ENCODE measurements at regions not wholly inside any gene's neighbourhood (a gene's known extent, or its start where the extent isn't known, plus 50 kb on each side); places are given as distances from the start of the nearest gene placed in this dataset.
A peak's percentile ranks its signal among the peaks of the same experiment; 100 is the strongest.

DNA sequence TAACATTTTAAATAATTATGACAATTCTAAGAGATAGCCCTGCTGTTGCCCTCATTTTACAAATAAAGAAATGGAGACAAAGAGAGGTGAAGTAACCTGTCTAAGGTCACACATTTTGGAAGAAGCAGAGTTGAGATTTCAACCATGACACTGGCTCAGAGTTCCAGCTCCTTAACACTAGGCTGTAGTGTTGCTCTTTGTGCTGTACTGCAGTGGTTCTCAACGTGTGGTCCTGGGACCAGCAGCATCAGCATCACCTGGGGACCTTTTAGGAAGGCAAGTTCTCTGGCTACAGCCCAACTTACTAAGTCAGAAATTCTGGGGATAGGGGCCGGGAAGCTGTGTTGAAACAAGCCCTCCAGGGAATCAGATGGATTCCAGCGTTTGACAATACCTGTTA lies 62.4 kb upstream of the FERMT1 start:
- DNase-seq (ENCODE audit: low read depth, low spot score) = no peak
- ChIA-PET POLR2A (no interaction called here), CTCF (interaction anchor here (1.6 kb wide), 1 partner anchor 1101 kb away, joined by 3 read pairs; no protein-coding TSS in a partner anchor)
- no peak overlapping the region for H3K4me3 ChIP-seq (ENCODE audit: low read depth, low read length)
- TF ChIP-seq, protein P1, sequence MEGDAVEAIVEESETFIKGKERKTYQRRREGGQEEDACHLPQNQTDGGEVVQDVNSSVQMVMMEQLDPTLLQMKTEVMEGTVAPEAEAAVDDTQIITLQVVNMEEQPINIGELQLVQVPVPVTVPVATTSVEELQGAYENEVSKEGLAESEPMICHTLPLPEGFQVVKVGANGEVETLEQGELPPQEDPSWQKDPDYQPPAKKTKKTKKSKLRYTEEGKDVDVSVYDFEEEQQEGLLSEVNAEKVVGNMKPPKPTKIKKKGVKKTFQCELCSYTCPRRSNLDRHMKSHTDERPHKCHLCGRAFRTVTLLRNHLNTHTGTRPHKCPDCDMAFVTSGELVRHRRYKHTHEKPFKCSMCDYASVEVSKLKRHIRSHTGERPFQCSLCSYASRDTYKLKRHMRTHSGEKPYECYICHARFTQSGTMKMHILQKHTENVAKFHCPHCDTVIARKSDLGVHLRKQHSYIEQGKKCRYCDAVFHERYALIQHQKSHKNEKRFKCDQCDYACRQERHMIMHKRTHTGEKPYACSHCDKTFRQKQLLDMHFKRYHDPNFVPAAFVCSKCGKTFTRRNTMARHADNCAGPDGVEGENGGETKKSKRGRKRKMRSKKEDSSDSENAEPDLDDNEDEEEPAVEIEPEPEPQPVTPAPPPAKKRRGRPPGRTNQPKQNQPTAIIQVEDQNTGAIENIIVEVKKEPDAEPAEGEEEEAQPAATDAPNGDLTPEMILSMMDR (IDR thresholded peaks at IDR 0.05; ENCODE audit: insufficient read depth, low read length, missing control alignments) = no peak

GRCh38 chr20:6184086-6184485 lies 61.3 kb upstream of the FERMT1 start:
- ChIA-PET CTCF (no interaction called here), POLR2A (no interaction called here)
- DNase-seq (ENCODE audit: low read depth, low spot score) = no peak
- TF ChIP-seq, protein P1 (IDR thresholded peaks at IDR 0.05; ENCODE audit: insufficient read depth, low read length, missing control alignments) = no peak
- H3K4me3 ChIP-seq (ENCODE audit: low read depth, low read length) = no peak overlapping the region

- ChIA-PET POLR2A (no interaction called here), CTCF (interaction anchor here (1.7 kb wide), 1 partner anchor 12 kb away, joined by 4 read pairs; no protein-coding TSS in a partner anchor)
- DNase-seq (ENCODE audit: low read depth, low spot score) = no peak
- no peak overlapping the region for H3K4me3 ChIP-seq (ENCODE audit: low read depth, low read length)
- TF ChIP-seq, protein P1 (IDR thresholded peaks at IDR 0.05; ENCODE audit: insufficient read depth, low read length, missing control alignments) = no peak
Observed at GRCh38 chr20:6180531-6180930, 57.7 kb upstream of the FERMT1 start.

DNA sequence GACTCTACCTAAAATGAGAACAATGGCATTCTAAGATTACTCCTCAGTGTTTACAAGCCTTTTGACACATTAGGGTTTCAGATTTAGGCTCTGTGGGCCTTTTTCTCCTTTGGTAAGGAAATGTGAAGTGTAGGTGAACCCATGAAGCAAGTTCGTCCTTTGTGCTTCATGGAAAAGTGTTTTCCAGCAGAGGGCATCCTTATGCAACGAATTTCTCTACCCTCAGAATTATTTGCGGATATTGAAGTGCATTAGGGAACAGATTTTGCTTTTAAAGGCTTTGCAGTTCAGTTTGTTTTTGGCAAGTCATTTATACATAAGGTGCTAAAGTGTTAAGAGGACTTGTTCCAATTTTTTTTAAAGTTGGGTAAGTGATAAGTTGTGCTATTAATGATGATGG lies 55.7 kb upstream of the FERMT1 start:
- H3K4me3 ChIP-seq (ENCODE audit: low read depth, low read length) = no peak overlapping the region
- DNase-seq (ENCODE audit: low read depth, low spot score) = no peak
- TF ChIP-seq, protein P1 (IDR thresholded peaks at IDR 0.05; ENCODE audit: insufficient read depth, low read length, missing control alignments) = peak; percentile 14
- ChIA-PET POLR2A (no interaction called here), CTCF (interaction anchor here (0.9 kb wide), 1 partner anchor 404 kb away, joined by 3 read pairs; no protein-coding TSS in a partner anchor)

- ChIA-PET POLR2A (no interaction called here), CTCF (no interaction called here)
- TF ChIP-seq, protein P1 (IDR thresholded peaks at IDR 0.05; ENCODE audit: insufficient read depth, low read length, missing control alignments) = no peak
- H3K4me3 ChIP-seq (ENCODE audit: low read depth, low read length) = no peak overlapping the region
- DNase-seq (ENCODE audit: low read depth, low spot score) = no peak
Observed at GRCh38 chr20:6173481-6173880, 50.7 kb upstream of the FERMT1 start.

Measured in AG04449 (cell line).